GM18870 (cell line): ENCODE measurements at regions not wholly inside any gene's neighbourhood (a gene's known extent, or its start where the extent isn't known, plus 50 kb on each side); places are given as distances from the start of the nearest gene placed in this dataset.
"Not testable (repeated sequence)": the region's sequence is repeated elsewhere in the genome, so short reads cannot be mapped to it uniquely, and the experiment has no call there.

Experiments used
- ATAC-seq: cut with Tn5 transposase; IDR thresholded peaks from one replicate; pipeline ENCODE4 v1.9.1; 2021; ENCODE audit warnings: moderate library complexity; ENCODE audit not compliant: unreplicated experiment

- no peak for ATAC-seq
These were observed 75.7 kb upstream of the IRX4 start for GRCh38 chr5:1958211-1959010.

GRCh38 chr5:1955586-1955985, 72.9 kb upstream of the IRX4 start:
- no peak for ATAC-seq

GRCh38 chr5:1953710-1954109, 71.0 kb upstream of the IRX4 start:
- ATAC-seq, result not testable (repeated sequence)

- no peak for ATAC-seq
These were observed 69.8 kb upstream of the IRX4 start for GRCh38 chr5:1952444-1953099.

- no peak for ATAC-seq
These were observed 69.3 kb upstream of the IRX4 start for GRCh38 chr5:1952021-1952420.

GRCh38 chr5:1951165-1951816, 68.6 kb upstream of the IRX4 start:
- no peak for ATAC-seq

GRCh38 chr5:1950708-1951103, 68.0 kb upstream of the IRX4 start:
- no peak for ATAC-seq

GRCh38 chr5:1950096-1950707, 67.5 kb upstream of the IRX4 start:
- ATAC-seq, result no peak

GRCh38 chr5:1949253-1949652, 66.5 kb upstream of the IRX4 start:
- no peak for ATAC-seq

- no peak for ATAC-seq
These were observed 66.0 kb upstream of the IRX4 start for GRCh38 chr5:1948663-1949191.

GRCh38 chr5:1948111-1948510, 65.4 kb upstream of the IRX4 start:
- no peak for ATAC-seq

- no peak for ATAC-seq
These were observed 64.1 kb upstream of the IRX4 start for GRCh38 chr5:1946776-1947175.

GRCh38 chr5:1946122-1946677, 63.5 kb upstream of the IRX4 start:
- no peak for ATAC-seq

- ATAC-seq, result no peak
These were observed 62.9 kb upstream of the IRX4 start for GRCh38 chr5:1945606-1946005.

- no peak for ATAC-seq
These were observed 61.7 kb upstream of the IRX4 start for GRCh38 chr5:1944408-1944807.

GRCh38 chr5:1943481-1943880, 60.8 kb upstream of the IRX4 start:
- no peak for ATAC-seq

- ATAC-seq, result no peak
These were observed 59.9 kb upstream of the IRX4 start for GRCh38 chr5:1942630-1943029.

GRCh38 chr5:1942158-1942557, 59.4 kb upstream of the IRX4 start:
- ATAC-seq, result no peak

GRCh38 chr5:1939256-1939655, 56.5 kb upstream of the IRX4 start:
- no peak for ATAC-seq

- ATAC-seq, result no peak
These were observed 55.7 kb upstream of the IRX4 start for GRCh38 chr5:1938310-1939000.
